LNCAP (cell line): ENCODE measurements at regions not wholly inside any gene's neighbourhood (a gene's known extent, or its start where the extent isn't known, plus 50 kb on each side); places are given as distances from the start of the nearest gene placed in this dataset.

Source experiments
- CTCF ChIP-seq: fragments of 450-650 bp; IDR thresholded peaks from 2 replicates; pipeline ENCODE4 v1.5.1; 2017; ENCODE audit warnings: mild to moderate bottlenecking

DNA sequence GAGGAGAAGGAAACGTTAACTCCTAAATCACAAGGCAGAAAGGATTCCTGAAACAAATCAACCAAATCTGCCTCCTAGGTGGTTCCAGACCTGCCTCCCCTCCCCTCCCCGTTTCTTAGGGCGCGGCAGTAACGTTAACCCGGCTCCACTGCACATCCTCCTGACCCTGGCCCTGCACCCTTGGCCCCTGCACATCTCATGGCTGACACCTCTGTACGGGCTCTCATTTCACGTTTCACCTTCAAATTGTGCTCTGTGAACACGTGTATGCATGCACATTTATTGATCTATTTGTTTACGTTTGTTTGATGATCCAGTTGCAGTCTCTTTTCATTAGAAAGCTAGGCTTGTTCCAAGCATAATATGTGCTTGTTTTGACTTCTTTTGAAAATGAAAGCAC, 358.1 kb downstream of the ADGRD1 start:
- TF ChIP-seq CTCF = no peak

DNA sequence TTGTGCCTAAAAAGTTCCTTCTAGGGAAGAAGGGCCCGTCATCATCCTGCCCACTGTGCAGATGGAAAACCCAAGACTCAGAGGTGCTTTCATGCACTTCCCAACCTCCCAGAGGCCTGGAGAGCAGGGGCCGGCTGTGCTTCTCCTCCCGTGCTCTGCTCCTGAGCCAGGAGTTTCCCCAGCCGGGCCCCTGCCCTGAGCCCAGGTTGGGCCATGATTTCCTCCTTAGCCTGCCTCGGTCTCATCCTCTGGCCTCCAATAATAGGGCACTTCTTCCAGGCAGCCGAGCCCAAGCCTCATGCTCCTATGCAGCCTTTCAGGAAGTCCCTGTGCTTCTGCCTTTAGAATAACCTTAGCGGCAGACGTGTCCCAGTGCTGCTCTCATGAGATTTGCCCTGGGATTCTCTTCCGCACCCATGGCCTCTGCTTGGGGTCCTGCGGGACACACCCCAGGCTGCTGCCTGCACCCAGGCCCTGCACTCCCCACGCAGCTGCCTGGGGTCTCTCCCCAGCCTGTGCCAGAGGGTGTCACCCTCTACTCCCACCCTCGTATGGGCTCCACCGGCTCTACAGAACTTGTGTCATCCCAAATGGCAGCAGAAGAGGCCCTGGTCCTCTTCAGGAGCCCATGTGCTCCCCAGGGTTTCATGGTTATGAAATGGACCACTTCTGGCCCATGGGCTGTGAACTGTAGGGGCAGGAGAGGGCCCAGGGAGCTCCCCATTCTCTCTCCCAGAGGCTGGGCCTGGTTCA, 359.3 kb downstream of the ADGRD1 start:
- no peak for TF ChIP-seq CTCF

- TF ChIP-seq CTCF = no peak
Observed at GRCh38 chr12:131313635-131314034, 359.9 kb downstream of the ADGRD1 start.

DNA sequence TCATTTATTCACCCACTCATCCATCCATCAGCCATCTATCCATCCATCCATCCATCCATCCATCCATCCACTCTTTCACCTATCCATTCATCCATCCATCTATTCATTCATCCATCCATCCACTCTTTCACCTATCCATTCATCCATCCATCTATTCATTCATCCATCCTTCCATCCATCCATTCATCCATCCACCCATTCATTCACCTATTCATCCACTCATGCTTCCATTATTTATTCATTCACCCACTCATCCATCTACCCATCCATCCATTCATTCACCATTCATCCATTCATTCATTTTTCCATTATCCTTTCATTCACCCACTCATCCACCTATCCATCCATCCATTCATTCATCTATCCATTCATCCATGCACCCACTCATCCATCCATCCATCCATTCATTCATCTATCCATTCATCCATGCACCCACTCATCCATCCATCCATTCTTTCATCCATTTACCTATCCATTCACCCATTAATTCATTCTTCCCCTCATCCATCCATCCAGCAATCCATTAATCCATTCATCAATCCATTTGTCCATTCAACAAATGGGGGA, 360.9 kb downstream of the ADGRD1 start:
- TF ChIP-seq CTCF = no peak

DNA sequence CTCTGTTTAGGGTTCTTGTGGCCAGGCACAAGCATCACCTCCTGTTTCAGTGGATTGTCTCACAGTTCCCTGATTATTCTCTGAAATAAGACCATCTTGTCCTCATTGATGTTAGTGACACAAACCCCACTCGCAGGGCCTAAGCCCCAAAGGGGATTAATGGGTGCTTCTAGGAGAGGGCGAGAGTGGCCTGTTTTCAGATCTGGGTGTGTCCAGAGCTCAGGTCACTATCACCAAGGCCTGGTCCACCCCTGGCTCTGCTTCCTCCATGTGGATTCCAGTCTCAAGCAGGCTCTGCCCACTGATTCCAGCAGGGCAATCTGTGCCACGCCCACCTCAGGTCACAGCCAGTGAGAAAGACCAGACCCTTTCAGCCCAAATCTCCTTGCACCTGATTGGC, 361.9 kb downstream of the ADGRD1 start:
- no peak for TF ChIP-seq CTCF

DNA sequence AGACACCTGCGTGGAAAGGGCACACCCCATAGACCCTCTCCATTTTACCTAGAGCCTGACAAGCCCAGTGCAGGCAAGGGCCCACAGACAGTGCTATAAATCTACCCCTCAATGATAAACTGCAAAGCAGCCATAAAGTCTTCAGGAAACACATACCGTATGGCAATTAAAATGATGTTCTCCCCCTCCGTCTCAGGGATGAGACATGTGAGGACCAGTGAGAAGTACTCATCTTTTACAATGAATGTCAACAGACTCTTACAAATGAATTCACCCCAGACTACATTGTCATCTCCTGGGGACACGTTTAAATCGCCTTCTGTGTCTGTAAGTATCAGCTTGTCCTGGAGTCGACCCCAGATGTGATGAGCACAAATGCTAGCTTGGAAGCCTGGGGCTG, 362.7 kb downstream of the ADGRD1 start:
- no peak for TF ChIP-seq CTCF

DNA sequence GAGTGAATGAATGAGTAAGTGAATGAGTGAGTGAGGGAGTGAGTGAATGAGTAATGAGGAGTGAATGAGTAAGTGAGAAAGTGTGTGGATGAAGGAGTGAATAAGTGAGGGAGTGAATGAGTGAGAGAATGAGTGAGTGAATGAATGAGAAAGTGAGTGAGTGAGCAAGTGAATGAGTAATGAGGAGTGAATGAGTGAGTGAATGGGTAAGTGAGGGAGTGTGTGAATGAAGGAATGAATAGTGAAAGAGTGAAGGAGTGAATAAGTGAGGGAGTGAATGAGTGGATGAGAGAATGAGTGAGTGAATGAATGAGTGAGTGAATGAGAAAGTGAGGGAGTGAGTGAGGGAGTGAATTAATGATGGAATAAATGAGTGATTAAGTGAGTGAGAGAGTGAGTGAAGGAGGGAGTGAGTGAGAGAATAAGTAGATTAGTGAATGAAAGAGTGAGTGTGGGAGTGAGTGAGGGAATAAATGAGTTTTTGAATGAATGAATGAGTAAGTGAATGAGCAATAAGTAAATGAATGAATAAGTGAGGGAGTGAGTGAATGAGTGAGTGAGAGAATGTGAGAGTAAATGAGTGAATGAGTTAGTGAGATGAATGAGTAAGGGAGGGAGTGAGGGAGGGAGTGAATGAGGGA, 364.5 kb downstream of the ADGRD1 start:
- TF ChIP-seq CTCF = no peak
